ENCODE measurements at regions not wholly inside any gene's neighbourhood (a gene's known extent, or its start where the extent isn't known, plus 50 kb on each side); places are given as distances from the start of the nearest gene placed in this dataset.

DNA sequence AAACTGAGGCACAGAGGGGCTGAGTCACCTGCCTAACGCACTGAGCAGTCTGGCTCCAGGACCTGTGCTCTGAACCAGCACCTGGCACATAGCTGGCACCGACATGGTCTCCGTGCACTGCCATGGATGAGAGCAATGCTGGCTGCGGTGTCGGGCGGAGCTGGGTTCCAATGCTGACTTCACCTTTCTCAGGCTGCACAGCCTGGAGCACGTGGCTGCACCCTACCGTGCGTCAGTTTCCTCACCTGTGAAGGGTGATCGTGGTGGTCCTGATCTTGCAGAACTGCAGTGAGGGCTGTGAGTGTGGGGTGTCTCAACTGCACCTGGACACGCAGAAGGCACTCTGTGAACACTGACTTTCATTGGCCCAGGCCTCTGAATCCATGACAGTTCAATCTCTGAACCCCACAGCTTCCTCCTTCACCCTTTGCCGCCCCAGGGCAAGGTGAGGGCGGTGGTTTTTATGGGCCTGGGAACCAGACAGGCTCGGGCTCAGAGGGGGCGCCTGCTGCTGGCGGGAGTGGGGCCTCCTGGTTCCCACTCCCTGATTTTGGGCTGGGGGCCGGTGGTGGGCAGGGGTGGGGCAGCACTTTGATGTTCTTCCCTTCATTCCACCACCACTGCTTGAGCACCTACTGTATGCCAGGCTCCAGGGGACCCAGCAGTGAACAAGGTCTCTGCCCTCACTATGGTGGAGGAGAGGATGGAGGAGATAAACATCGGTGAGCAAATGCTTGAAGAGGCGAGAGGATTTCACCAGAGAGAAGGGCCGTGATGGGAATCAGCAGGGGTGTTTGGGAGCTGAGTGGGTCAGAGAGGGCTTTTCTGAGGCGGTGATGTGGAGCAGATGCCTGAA lies 102.9 kb downstream of the CEBPB start:
- peak overlapping the region; percentile 21 to 82 (median 78) for H3K27ac ChIP-seq
- H3K4me3 ChIP-seq, result no peak overlapping the region
- 87 to 90% methylated on average over 2 to 3 of the region's 21 CpGs for WGBS, 2 donors (ENCODE audit: low coverage in 1 of 2)
- no peaks in the 10 kb centered on the region for H3K27me3 ChIP-seq
- TF ChIP-seq, protein P1, sequence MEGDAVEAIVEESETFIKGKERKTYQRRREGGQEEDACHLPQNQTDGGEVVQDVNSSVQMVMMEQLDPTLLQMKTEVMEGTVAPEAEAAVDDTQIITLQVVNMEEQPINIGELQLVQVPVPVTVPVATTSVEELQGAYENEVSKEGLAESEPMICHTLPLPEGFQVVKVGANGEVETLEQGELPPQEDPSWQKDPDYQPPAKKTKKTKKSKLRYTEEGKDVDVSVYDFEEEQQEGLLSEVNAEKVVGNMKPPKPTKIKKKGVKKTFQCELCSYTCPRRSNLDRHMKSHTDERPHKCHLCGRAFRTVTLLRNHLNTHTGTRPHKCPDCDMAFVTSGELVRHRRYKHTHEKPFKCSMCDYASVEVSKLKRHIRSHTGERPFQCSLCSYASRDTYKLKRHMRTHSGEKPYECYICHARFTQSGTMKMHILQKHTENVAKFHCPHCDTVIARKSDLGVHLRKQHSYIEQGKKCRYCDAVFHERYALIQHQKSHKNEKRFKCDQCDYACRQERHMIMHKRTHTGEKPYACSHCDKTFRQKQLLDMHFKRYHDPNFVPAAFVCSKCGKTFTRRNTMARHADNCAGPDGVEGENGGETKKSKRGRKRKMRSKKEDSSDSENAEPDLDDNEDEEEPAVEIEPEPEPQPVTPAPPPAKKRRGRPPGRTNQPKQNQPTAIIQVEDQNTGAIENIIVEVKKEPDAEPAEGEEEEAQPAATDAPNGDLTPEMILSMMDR (IDR thresholded peaks at IDR 0.05), result no peak
- TF ChIP-seq EP300 (IDR thresholded peaks at IDR 0.05) (no peak), POLR2AphosphoS5 (IDR thresholded peaks at IDR 0.05) (no peak), POLR2A (IDR thresholded peaks at IDR 0.05) (no peak)
- no peaks in the 10 kb centered on the region for H3K36me3 ChIP-seq
- ATAC-seq, result no peak
- no peaks in the 10 kb centered on the region for H3K9me3 ChIP-seq
- peaks cover 3 to 50% (median 15%) of the 10 kb centered on the region in 3 donors for H3K4me1 ChIP-seq

DNA sequence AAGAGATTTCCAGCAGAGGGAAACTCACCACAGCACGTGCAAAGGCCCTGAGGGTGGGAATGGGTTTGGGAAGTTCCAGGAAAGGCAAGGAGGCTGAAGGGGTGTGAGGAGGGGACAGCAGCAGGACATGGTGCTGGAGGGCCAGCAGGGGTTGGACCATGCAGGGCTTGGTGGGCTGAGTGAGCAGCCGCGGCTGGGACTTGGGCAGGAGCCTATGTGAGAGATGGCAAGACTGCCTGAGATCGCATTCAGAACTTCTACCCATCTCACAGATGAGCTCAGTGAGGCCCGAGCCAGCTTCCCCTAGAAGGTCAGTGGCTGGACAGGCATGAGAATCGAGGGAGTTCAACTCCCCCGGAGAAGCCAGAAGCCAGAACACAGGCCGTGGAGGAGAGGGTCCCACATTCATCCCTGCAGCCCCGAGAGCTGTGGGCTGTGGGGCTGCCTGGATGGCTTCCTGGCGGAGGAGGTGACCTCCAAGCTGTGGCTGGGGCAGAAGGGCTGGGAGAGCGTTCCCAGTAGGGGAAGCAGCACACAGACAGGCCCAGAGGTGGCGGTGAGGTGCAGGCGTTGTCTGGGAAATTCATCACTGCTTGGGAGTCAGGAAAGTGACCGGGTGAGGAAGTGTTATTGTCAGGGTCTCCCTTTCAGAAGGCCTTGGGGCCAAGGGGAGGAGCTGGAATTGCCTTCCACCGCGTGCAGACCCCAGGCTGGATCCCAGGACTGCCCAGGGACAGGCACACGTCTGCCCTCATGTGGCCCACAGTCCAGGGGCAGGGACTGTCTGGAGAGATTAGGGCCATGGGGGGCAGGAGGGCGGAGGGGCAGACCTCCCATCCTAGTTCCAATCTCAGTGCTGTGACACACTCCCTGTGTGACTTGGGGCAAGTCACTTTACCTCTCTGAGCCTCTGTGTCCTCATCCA lies 103.8 kb downstream of the CEBPB start:
- no peaks in the 10 kb centered on the region for H3K9me3 ChIP-seq
- 93 to 95% methylated on average over 6 to 7 of the region's 18 CpGs for WGBS, 2 donors (ENCODE audit: low coverage in 1 of 2)
- TF ChIP-seq POLR2A (IDR thresholded peaks at IDR 0.05) (no peak), EP300 (IDR thresholded peaks at IDR 0.05) (no peak), POLR2AphosphoS5 (IDR thresholded peaks at IDR 0.05) (no peak)
- TF ChIP-seq, protein P1 (IDR thresholded peaks at IDR 0.05), result no peak
- peak overlapping the region in 3 of 4 donors; percentile 76 to 82 (median 79) for H3K27ac ChIP-seq
- H3K4me1 ChIP-seq, result peaks cover 3 to 50% (median 15%) of the 10 kb centered on the region in 3 donors
- no peaks in the 10 kb centered on the region for H3K36me3 ChIP-seq
- H3K27me3 ChIP-seq, result no peaks in the 10 kb centered on the region
- ATAC-seq, result no peak
- no peak overlapping the region for H3K4me3 ChIP-seq

DNA sequence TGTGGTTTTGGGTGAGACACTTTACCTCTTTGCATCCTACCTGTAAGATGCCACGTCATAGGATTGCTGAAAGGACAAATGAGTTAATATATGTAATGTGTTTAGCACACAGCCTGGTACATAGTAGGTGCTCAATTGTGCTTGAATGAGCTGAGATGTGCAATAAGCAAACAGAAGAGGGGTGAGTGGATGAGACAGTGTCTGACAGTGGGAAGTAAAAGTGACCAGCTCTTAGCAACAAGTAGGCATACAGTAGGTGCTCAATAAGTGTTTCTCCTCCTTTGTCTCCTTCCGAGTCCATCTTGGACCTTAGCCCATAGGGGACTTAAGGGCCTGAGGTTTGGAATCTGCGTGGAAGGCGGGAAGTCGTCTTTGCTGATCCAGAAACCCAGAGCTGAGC lies 104.7 kb downstream of the CEBPB start:
- Histone ChIP-seq H3K4me3 (no peak overlapping the region), H3K36me3 (no peaks in the 10 kb centered on the region), H3K27me3 (no peaks in the 10 kb centered on the region), H3K4me1 (peaks cover 3 to 50% (median 15%) of the 10 kb centered on the region in 3 donors), H3K27ac (peak overlapping the region in 3 of 4 donors; percentile 59 to 82 (median 79)), H3K9me3 (no peaks in the 10 kb centered on the region)
- 70% methylated on average over 4 of the region's 5 CpGs; no CpG with 5 or more reads in 1 of the 2 donors for WGBS, 2 donors (ENCODE audit: low coverage in 1 of 2)
- TF ChIP-seq POLR2AphosphoS5 (IDR thresholded peaks at IDR 0.05) (no peak), POLR2A (IDR thresholded peaks at IDR 0.05) (no peak), EP300 (IDR thresholded peaks at IDR 0.05) (no peak)
- TF ChIP-seq, protein P1 (IDR thresholded peaks at IDR 0.05), result no peak
- ATAC-seq, result no peak

DNA sequence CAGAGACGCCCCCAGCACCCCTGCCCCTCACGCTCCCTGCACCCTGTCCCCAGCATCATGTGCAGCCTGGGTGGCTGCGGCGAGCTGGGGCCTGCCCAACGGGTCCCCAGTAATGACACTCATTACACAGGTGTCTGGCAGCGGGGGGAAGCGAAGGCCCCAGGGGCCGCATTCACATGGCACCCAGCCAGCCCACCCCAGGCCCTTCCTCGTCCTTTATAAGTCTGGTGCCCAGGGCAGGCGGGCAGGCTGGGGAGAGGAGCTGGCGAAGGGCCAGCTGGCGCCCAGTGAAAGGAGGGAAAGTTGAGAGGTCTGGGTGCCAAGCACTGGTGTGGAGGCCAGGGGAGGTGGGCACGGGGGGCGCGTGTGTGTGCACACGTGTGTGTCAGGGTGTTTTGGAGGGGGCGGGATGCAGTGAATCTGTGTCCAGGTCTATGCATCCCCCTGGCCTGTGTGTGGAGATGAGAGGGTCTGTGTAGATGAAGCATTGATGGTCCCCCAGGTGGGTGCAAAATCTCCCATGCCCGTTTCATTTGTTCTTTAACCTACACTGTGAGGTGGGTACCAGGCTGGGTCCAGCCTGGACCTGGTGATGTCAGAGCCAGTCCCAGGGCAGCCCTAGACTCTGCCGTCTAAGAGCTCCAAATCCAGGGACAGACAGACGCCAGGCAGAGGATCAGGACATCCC lies 105.3 kb downstream of the CEBPB start:
- Histone ChIP-seq H3K4me3 (no peak overlapping the region), H3K27me3 (no peaks in the 10 kb centered on the region), H3K36me3 (no peaks in the 10 kb centered on the region), H3K4me1 (peaks cover 3 to 47% (median 15%) of the 10 kb centered on the region in 3 donors), H3K9me3 (no peaks in the 10 kb centered on the region), H3K27ac (peak overlapping the region in 3 of 4 donors; percentile 59 to 82 (median 79))
- 77% methylated on average over 8 of the region's 20 CpGs; no CpG with 5 or more reads in 1 of the 2 donors for WGBS, 2 donors (ENCODE audit: low coverage in 1 of 2)
- no peak for ATAC-seq
- no peak for TF ChIP-seq EP300 (IDR thresholded peaks at IDR 0.05)

Measured in gastroesophageal sphincter (tissue), 4 donors.